ENCODE measurements at regions not wholly inside any gene's neighbourhood (a gene's known extent, or its start where the extent isn't known, plus 50 kb on each side); places are given as distances from the start of the nearest gene placed in this dataset.

GRCh38 chr16:80489173-80489572 is 51.6 kb upstream of the DYNLRB2 start:
- no peak for DNase-seq (ENCODE audit: low read depth)

GRCh38 chr16:80488167-80488566 is 52.6 kb upstream of the DYNLRB2 start:
- no peak for DNase-seq (ENCODE audit: low read depth)

GRCh38 chr16:80480664-80481063 is 60.1 kb upstream of the DYNLRB2 start:
- DNase-seq (ENCODE audit: low read depth) = no peak

- DNase-seq (ENCODE audit: low read depth) = no peak
Observed at GRCh38 chr16:80477838-80478237, 63.0 kb upstream of the DYNLRB2 start.

GRCh38 chr16:80468029-80468428 is 72.8 kb upstream of the DYNLRB2 start:
- no peak for DNase-seq (ENCODE audit: low read depth)

- peak; percentile 23 for DNase-seq (ENCODE audit: low read depth)
Observed at GRCh38 chr16:80466024-80466987, 74.5 kb upstream of the DYNLRB2 start.

GRCh38 chr16:80463751-80464495 is 76.9 kb upstream of the DYNLRB2 start:
- no peak for DNase-seq (ENCODE audit: low read depth)

GRCh38 chr16:80463326-80463725 is 77.5 kb upstream of the DYNLRB2 start:
- no peak for DNase-seq (ENCODE audit: low read depth)

GRCh38 chr16:80462917-80463316 is 77.9 kb upstream of the DYNLRB2 start:
- no peak for DNase-seq (ENCODE audit: low read depth)

GRCh38 chr16:80460988-80461387 is 79.8 kb upstream of the DYNLRB2 start:
- DNase-seq (ENCODE audit: low read depth) = no peak

GRCh38 chr16:80459966-80460365 is 80.8 kb upstream of the DYNLRB2 start:
- DNase-seq (ENCODE audit: low read depth) = no peak

- DNase-seq (ENCODE audit: low read depth) = no peak
Observed at GRCh38 chr16:80459331-80459777, 81.4 kb upstream of the DYNLRB2 start.

- DNase-seq (ENCODE audit: low read depth) = no peak
Observed at GRCh38 chr16:80457871-80458270, 82.9 kb upstream of the DYNLRB2 start.

GRCh38 chr16:80454802-80455201 is 86.0 kb upstream of the DYNLRB2 start:
- DNase-seq (ENCODE audit: low read depth) = no peak

GRCh38 chr16:80449392-80449791 is 91.4 kb upstream of the DYNLRB2 start:
- DNase-seq (ENCODE audit: low read depth) = no peak

- DNase-seq (ENCODE audit: low read depth) = no peak
Observed at GRCh38 chr16:80447241-80447640, 93.6 kb upstream of the DYNLRB2 start.

GRCh38 chr16:80442779-80443178 is 98.0 kb upstream of the DYNLRB2 start:
- DNase-seq (ENCODE audit: low read depth) = no peak

GRCh38 chr16:80441935-80442334 is 98.9 kb upstream of the DYNLRB2 start:
- no peak for DNase-seq (ENCODE audit: low read depth)

GRCh38 chr16:80440667-80441066 is 100.1 kb upstream of the DYNLRB2 start:
- DNase-seq (ENCODE audit: low read depth) = no peak

GRCh38 chr16:80437707-80438106 is 103.1 kb upstream of the DYNLRB2 start:
- DNase-seq (ENCODE audit: low read depth) = no peak

GRCh38 chr16:80436510-80436909 is 104.3 kb upstream of the DYNLRB2 start:
- DNase-seq (ENCODE audit: low read depth) = no peak

- no peak for DNase-seq (ENCODE audit: low read depth)
Observed at GRCh38 chr16:80433623-80434022, 107.2 kb upstream of the DYNLRB2 start.

GRCh38 chr16:80427795-80428194 is 113.0 kb upstream of the DYNLRB2 start:
- no peak for DNase-seq (ENCODE audit: low read depth)
